ENCODE measurements at regions not wholly inside any gene's neighbourhood (a gene's known extent, or its start where the extent isn't known, plus 50 kb on each side); places are given as distances from the start of the nearest gene placed in this dataset.

GRCh38 chr12:66744461-66744860 lies 65.6 kb upstream of the GRIP1 start:
- no peak for TF ChIP-seq CTCF (conservative IDR thresholded peaks at IDR 0.05; ENCODE audit: low read length)
- no peak for TF ChIP-seq EZH2phosphoT487 (IDR thresholded peaks at IDR 0.05; ENCODE audit: borderline replicate concordance)

Data from Loucy (cell line).